ENCODE measurements at regions not wholly inside any gene's neighbourhood (a gene's known extent, or its start where the extent isn't known, plus 50 kb on each side); places are given as distances from the start of the nearest gene placed in this dataset.
A peak's percentile ranks its signal among the peaks of the same experiment; 100 is the strongest.

DNA sequence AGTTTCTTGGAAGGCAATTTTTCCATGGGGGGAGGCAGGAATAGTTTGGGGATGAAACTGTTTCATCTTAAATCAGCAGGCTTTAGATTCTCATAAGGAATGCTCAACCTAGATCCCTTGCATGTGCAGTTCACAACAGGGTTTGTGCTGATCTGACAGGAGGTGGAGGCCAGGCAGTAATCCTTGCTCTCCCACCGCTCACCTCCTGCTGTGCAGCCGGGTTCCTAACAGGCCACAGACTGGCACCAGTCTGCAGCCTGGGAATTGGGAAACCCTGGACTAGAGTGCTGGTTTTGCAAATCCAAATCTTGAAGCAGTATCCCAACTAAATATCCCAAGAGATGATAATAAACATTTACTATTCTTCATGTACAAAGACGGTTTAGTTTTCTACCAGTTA is 256.3 kb upstream of the TMCO5A start:
- DNase-seq (ENCODE audit: low spot score), result peak; percentile 29
- peak; percentile 69 for ATAC-seq

More for the DNA sequence above, 256.3 kb upstream of the TMCO5A start:
- no peak overlapping the region for H3K27ac Mint-ChIP-seq
- Histone ChIP-seq H3K4me2 (no peak overlapping the region), H4K20me1 (replicated peaks; ENCODE audit: insufficient read depth) (no peaks in the 10 kb centered on the region), H3K4me1 (ENCODE audit: insufficient read depth) (no peaks in the 10 kb centered on the region), H3K9me2 (ENCODE audit: insufficient read depth) (no peaks in the 10 kb centered on the region), H3K4me3 (no peak overlapping the region), H3K27ac (ENCODE audit: low read depth) (no peak overlapping the region), H3K27me3 (ENCODE audit: insufficient read depth) (no peaks in the 10 kb centered on the region), H2AFZ (no peak overlapping the region), H3K36me3 (ENCODE audit: insufficient read depth) (no peaks in the 10 kb centered on the region), H3F3A (replicated peaks; ENCODE audit: low read depth) (no peaks in the 10 kb centered on the region), H3K79me2 (replicated peaks; ENCODE audit: insufficient read depth) (no peaks in the 10 kb centered on the region)
- peaks cover 2% of the 10 kb centered on the region for H3K4me1 Mint-ChIP-seq
- no peak overlapping the region for H3K4me3 Mint-ChIP-seq
- peaks cover 2% of the 10 kb centered on the region for H3K27me3 Mint-ChIP-seq (ENCODE audit: insufficient read depth, low read depth, poor library complexity)
- TF ChIP-seq STAT1 (IDR thresholded peaks at IDR 0.05; ENCODE audit: unreplicated experiment), result no peak
- TF ChIP-seq JUNB (IDR thresholded peaks at IDR 0.05; ENCODE audit: unreplicated experiment), result no peak
- TF ChIP-seq, protein P1, sequence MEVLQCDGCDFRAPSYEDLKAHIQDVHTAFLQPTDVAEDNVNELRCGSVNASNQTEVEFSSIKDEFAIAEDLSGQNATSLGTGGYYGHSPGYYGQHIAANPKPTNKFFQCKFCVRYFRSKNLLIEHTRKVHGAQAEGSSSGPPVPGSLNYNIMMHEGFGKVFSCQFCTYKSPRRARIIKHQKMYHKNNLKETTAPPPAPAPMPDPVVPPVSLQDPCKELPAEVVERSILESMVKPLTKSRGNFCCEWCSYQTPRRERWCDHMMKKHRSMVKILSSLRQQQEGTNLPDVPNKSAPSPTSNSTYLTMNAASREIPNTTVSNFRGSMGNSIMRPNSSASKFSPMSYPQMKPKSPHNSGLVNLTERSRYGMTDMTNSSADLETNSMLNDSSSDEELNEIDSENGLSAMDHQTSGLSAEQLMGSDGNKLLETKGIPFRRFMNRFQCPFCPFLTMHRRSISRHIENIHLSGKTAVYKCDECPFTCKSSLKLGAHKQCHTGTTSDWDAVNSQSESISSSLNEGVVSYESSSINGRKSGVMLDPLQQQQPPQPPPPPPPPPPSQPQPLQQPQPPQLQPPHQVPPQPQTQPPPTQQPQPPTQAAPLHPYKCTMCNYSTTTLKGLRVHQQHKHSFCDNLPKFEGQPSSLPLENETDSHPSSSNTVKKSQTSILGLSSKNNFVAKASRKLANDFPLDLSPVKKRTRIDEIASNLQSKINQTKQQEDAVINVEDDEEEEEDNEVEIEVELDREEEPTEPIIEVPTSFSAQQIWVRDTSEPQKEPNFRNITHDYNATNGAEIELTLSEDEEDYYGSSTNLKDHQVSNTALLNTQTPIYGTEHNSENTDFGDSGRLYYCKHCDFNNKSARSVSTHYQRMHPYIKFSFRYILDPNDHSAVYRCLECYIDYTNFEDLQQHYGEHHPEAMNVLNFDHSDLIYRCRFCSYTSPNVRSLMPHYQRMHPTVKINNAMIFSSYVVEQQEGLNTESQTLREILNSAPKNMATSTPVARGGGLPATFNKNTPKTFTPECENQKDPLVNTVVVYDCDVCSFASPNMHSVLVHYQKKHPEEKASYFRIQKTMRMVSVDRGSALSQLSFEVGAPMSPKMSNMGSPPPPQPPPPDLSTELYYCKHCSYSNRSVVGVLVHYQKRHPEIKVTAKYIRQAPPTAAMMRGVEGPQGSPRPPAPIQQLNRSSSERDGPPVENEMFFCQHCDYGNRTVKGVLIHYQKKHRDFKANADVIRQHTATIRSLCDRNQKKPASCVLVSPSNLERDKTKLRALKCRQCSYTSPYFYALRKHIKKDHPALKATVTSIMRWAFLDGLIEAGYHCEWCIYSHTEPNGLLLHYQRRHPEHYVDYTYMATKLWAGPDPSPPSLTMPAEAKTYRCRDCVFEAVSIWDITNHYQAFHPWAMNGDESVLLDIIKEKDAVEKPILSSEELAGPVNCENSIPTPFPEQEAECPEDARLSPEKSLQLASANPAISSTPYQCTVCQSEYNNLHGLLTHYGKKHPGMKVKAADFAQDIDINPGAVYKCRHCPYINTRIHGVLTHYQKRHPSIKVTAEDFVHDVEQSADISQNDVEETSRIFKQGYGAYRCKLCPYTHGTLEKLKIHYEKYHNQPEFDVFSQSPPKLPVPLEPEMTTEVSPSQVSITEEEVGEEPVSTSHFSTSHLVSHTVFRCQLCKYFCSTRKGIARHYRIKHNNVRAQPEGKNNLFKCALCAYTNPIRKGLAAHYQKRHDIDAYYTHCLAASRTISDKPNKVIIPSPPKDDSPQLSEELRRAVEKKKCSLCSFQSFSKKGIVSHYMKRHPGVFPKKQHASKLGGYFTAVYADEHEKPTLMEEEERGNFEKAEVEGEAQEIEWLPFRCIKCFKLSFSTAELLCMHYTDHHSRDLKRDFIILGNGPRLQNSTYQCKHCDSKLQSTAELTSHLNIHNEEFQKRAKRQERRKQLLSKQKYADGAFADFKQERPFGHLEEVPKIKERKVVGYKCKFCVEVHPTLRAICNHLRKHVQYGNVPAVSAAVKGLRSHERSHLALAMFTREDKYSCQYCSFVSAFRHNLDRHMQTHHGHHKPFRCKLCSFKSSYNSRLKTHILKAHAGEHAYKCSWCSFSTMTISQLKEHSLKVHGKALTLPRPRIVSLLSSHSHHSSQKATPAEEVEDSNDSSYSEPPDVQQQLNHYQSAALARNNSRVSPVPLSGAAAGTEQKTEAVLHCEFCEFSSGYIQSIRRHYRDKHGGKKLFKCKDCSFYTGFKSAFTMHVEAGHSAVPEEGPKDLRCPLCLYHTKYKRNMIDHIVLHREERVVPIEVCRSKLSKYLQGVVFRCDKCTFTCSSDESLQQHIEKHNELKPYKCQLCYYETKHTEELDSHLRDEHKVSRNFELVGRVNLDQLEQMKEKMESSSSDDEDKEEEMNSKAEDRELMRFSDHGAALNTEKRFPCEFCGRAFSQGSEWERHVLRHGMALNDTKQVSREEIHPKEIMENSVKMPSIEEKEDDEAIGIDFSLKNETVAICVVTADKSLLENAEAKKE (CRISPR knock-in tag; IDR thresholded peaks at IDR 0.05), result no peak
- no peak for TF ChIP-seq EZH2 (IDR thresholded peaks at IDR 0.05; ENCODE audit: low read depth, unreplicated experiment)
- TF ChIP-seq, protein P2, sequence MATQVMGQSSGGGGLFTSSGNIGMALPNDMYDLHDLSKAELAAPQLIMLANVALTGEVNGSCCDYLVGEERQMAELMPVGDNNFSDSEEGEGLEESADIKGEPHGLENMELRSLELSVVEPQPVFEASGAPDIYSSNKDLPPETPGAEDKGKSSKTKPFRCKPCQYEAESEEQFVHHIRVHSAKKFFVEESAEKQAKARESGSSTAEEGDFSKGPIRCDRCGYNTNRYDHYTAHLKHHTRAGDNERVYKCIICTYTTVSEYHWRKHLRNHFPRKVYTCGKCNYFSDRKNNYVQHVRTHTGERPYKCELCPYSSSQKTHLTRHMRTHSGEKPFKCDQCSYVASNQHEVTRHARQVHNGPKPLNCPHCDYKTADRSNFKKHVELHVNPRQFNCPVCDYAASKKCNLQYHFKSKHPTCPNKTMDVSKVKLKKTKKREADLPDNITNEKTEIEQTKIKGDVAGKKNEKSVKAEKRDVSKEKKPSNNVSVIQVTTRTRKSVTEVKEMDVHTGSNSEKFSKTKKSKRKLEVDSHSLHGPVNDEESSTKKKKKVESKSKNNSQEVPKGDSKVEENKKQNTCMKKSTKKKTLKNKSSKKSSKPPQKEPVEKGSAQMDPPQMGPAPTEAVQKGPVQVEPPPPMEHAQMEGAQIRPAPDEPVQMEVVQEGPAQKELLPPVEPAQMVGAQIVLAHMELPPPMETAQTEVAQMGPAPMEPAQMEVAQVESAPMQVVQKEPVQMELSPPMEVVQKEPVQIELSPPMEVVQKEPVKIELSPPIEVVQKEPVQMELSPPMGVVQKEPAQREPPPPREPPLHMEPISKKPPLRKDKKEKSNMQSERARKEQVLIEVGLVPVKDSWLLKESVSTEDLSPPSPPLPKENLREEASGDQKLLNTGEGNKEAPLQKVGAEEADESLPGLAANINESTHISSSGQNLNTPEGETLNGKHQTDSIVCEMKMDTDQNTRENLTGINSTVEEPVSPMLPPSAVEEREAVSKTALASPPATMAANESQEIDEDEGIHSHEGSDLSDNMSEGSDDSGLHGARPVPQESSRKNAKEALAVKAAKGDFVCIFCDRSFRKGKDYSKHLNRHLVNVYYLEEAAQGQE (IDR thresholded peaks at IDR 0.05; ENCODE audit: unreplicated experiment), result no peak
- no peak for TF ChIP-seq CREB1 (CRISPR knock-in tag; IDR thresholded peaks at IDR 0.05; ENCODE audit: low read depth)
- TF ChIP-seq, protein P3, sequence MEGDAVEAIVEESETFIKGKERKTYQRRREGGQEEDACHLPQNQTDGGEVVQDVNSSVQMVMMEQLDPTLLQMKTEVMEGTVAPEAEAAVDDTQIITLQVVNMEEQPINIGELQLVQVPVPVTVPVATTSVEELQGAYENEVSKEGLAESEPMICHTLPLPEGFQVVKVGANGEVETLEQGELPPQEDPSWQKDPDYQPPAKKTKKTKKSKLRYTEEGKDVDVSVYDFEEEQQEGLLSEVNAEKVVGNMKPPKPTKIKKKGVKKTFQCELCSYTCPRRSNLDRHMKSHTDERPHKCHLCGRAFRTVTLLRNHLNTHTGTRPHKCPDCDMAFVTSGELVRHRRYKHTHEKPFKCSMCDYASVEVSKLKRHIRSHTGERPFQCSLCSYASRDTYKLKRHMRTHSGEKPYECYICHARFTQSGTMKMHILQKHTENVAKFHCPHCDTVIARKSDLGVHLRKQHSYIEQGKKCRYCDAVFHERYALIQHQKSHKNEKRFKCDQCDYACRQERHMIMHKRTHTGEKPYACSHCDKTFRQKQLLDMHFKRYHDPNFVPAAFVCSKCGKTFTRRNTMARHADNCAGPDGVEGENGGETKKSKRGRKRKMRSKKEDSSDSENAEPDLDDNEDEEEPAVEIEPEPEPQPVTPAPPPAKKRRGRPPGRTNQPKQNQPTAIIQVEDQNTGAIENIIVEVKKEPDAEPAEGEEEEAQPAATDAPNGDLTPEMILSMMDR (conservative IDR thresholded peaks at IDR 0.05; ENCODE audit: low read depth in 2 of 2), result no peak
- TF ChIP-seq EZH2phosphoT487 (IDR thresholded peaks at IDR 0.05; ENCODE audit: unreplicated experiment), result no peak
- no peaks in the 10 kb centered on the region for H3K36me3 Mint-ChIP-seq (ENCODE audit: low read depth)
- no peaks in the 10 kb centered on the region for H3K9me3 Mint-ChIP-seq

All from GM23338 (cell line).